Mesenchymal stem cell (in vitro differentiated cells and primary cell): ENCODE measurements at regions not wholly inside any gene's neighbourhood (a gene's known extent, or its start where the extent isn't known, plus 50 kb on each side); places are given as distances from the start of the nearest gene placed in this dataset.

Source experiments
- DNase-seq: peaks from one replicate; pipeline ENCODE4 v3.0.0-alpha.2; 2013
- H2AFZ ChIP-seq: one replicate; pipeline ENCODE4 v1.6.1; 2013; ENCODE audit warnings: low read depth, mild to moderate bottlenecking, control low read depth, inconsistent platforms, low read length, moderate library complexity
- H2AK5ac ChIP-seq: 2 replicates; pipeline ENCODE4 v1.6.1; 2013; ENCODE audit warnings: low read length, moderate library complexity, mild to moderate bottlenecking, inconsistent platforms; ENCODE audit not compliant: severe bottlenecking
- H2BK120ac ChIP-seq: one replicate; pipeline ENCODE4 v1.6.1; 2013; ENCODE audit warnings: low read depth, mild to moderate bottlenecking, inconsistent platforms, low read length, moderate library complexity
- H2BK12ac ChIP-seq, 2 experiments: one replicate each; pipeline ENCODE4 v1.6.1; 2013; ENCODE audit warnings: inconsistent platforms in 2 of 2, low read length in 2 of 2, mild to moderate bottlenecking in 2 of 2, moderate library complexity in 2 of 2, control low read depth in 1 of 2
- H2BK15ac ChIP-seq: one replicate; pipeline ENCODE4 v1.6.1; 2013; ENCODE audit warnings: mild to moderate bottlenecking, low read depth, inconsistent platforms; ENCODE audit not compliant: poor library complexity, severe bottlenecking
- H2BK5ac ChIP-seq: 2 replicates; pipeline ENCODE4 v1.6.1; 2013; ENCODE audit warnings: low read depth, mild to moderate bottlenecking, low read length, control low read depth, inconsistent platforms; ENCODE audit not compliant: poor library complexity, severe bottlenecking
- H3K14ac ChIP-seq, 2 experiments: one replicate each; pipeline ENCODE4 v1.6.1; 2013; ENCODE audit warnings: inconsistent platforms in 2 of 2, low read length in 2 of 2, control low read depth in 1 of 2, mild to moderate bottlenecking in 1 of 2, moderate library complexity in 1 of 2
- H3K18ac ChIP-seq, 2 experiments: one replicate each; pipeline ENCODE4 v1.6.1; 2013; ENCODE audit warnings: inconsistent platforms in 2 of 2, low read length in 2 of 2, control low read depth in 1 of 2, low read depth in 1 of 2, mild to moderate bottlenecking in 1 of 2
- H3K23ac ChIP-seq, 2 experiments: one replicate each; pipeline ENCODE4 v1.6.1; 2013; ENCODE audit warnings: inconsistent platforms in 2 of 2, low read length in 2 of 2, mild to moderate bottlenecking in 2 of 2, moderate library complexity in 2 of 2, control low read depth in 1 of 2
- H3K27ac ChIP-seq: 2 replicates; pipeline ENCODE4 v1.5.1; 2013; ENCODE audit warnings: mild to moderate bottlenecking, moderate library complexity, low read length, control low read depth, inconsistent platforms; ENCODE audit not compliant: poor library complexity, severe bottlenecking
- H3K27me3 ChIP-seq, 2 experiments: 2 replicates each; pipeline versions ENCODE4 v1.6.1 to v1.7.0; 2013; ENCODE audit warnings: low read length in 2 of 2, mild to moderate bottlenecking in 2 of 2, moderate library complexity in 2 of 2, control low read depth in 1 of 2, inconsistent platforms in 1 of 2; ENCODE audit not compliant: control insufficient read depth in 1 of 2, insufficient read depth in 1 of 2
- H3K36me3 ChIP-seq, 2 experiments: 2 replicates each; pipeline versions ENCODE4 v1.6.1 to v1.7.0; 2013; ENCODE audit warnings: low read length in 2 of 2, control low read depth in 1 of 2, inconsistent platforms in 1 of 2, low read depth in 1 of 2, mild to moderate bottlenecking in 1 of 2; ENCODE audit not compliant: insufficient read depth in 2 of 2, control insufficient read depth in 1 of 2
- H3K4ac ChIP-seq, 2 experiments: one replicate each; pipeline ENCODE4 v1.6.1; 2013; ENCODE audit warnings: inconsistent platforms in 2 of 2, low read length in 2 of 2, mild to moderate bottlenecking in 2 of 2, moderate library complexity in 2 of 2, control low read depth in 1 of 2, low read depth in 1 of 2
- H3K4me1 ChIP-seq: 2 replicates; pipeline ENCODE4 v1.6.1; 2013; ENCODE audit warnings: low read depth, low read length, control low read depth; ENCODE audit not compliant: control insufficient read depth, insufficient read depth
- H3K4me2 ChIP-seq: 2 replicates; pipeline ENCODE4 v1.6.1; 2013; ENCODE audit warnings: low read length, mild to moderate bottlenecking, inconsistent platforms; ENCODE audit not compliant: poor library complexity, severe bottlenecking
- H3K4me3 ChIP-seq, 2 experiments: 2 replicates each; pipeline versions ENCODE4 v1.5.1 to v1.7.0; 2013; ENCODE audit warnings: low read length in 2 of 2, mild to moderate bottlenecking in 2 of 2, control low read depth in 1 of 2, low read depth in 1 of 2; ENCODE audit not compliant: insufficient read depth in 1 of 2
- H3K79me1 ChIP-seq: replicated peaks from 2 replicates; pipeline ENCODE4 v1.6.1; 2013; ENCODE audit warnings: mild to moderate bottlenecking, control low read depth, low read length, inconsistent platforms; ENCODE audit not compliant: poor library complexity, severe bottlenecking
- H3K9ac ChIP-seq: 2 replicates; pipeline ENCODE4 v1.7.0; 2013; ENCODE audit warnings: mild to moderate bottlenecking, low read length, moderate library complexity
- H3K9me3 ChIP-seq: 2 replicates; pipeline ENCODE4 v1.7.0; 2013; ENCODE audit warnings: mild to moderate bottlenecking, low read length; ENCODE audit not compliant: control insufficient read depth
- H4K8ac ChIP-seq: one replicate; pipeline ENCODE4 v1.6.1; 2013; ENCODE audit warnings: inconsistent platforms, mild to moderate bottlenecking, low read length, moderate library complexity
- H4K91ac ChIP-seq: one replicate; pipeline ENCODE4 v1.6.1; 2013; ENCODE audit warnings: mild to moderate bottlenecking, low read length, inconsistent platforms
- WGBS: methylation state at CpG from one replicate; pipeline ENCODE4 v1.1.7; 2013; ENCODE audit warnings: mixed read lengths; 5-methylcytosine and 5-hydroxymethylcytosine counted together

- Histone ChIP-seq H3K18ac (peak overlapping the region in 1 of 2 experiments; percentile 41), H3K36me3 (peaks cover 0 to 4% of the 10 kb centered on the region in 2 experiments), H3K4me2 (no peak overlapping the region), H2AFZ (no peak overlapping the region), H3K14ac (peak overlapping the region in 1 of 2 experiments; percentile 35), H2BK15ac (no peak overlapping the region), H3K27me3 (no peaks in the 10 kb centered on the region), H3K9ac (no peak overlapping the region), H4K91ac (no peak overlapping the region), H2BK5ac (no peak overlapping the region), H2BK12ac (no peak overlapping the region), H4K8ac (no peak overlapping the region), H2BK120ac (no peak overlapping the region), H3K9me3 (no peaks in the 10 kb centered on the region), H3K27ac (no peak overlapping the region), H2AK5ac (no peak overlapping the region), H3K79me1 (peaks cover 32% of the 10 kb centered on the region), H3K4me3 (no peak overlapping the region), H3K23ac (peak overlapping the region in 1 of 2 experiments; percentile 17), H3K4me1 (peaks cover 15% of the 10 kb centered on the region), H3K4ac (no peak overlapping the region)
- DNase-seq: no peak
- WGBS: 81% methylated on average over 14 of the region's 14 CpGs
These were observed 80.4 kb downstream of the PITPNM2 start for GRCh38 chr12:123070267-123071081.

GRCh38 chr12:123069436-123070266 is 81.2 kb downstream of the PITPNM2 start:
- Histone ChIP-seq H2BK120ac (no peak overlapping the region), H3K4ac (no peak overlapping the region), H3K9me3 (no peaks in the 10 kb centered on the region), H3K79me1 (peaks cover 35% of the 10 kb centered on the region), H2AFZ (no peak overlapping the region), H3K4me1 (peaks cover 10% of the 10 kb centered on the region), H3K4me2 (no peak overlapping the region), H3K9ac (no peak overlapping the region), H2BK5ac (no peak overlapping the region), H3K27ac (no peak overlapping the region), H2BK15ac (no peak overlapping the region), H3K27me3 (no peaks in the 10 kb centered on the region), H4K8ac (no peak overlapping the region), H3K36me3 (peaks cover 3 to 4% of the 10 kb centered on the region in 2 experiments), H3K23ac (no peak overlapping the region), H4K91ac (no peak overlapping the region), H3K14ac (no peak overlapping the region), H3K4me3 (no peak overlapping the region), H2BK12ac (no peak overlapping the region), H3K18ac (no peak overlapping the region), H2AK5ac (no peak overlapping the region)
- no peak for DNase-seq
- WGBS: 93% methylated on average over 12 of the region's 12 CpGs

GRCh38 chr12:123067654-123068053 is 83.2 kb downstream of the PITPNM2 start:
- H3K27ac ChIP-seq: no peak overlapping the region
- 93% methylated on average over 5 of the region's 5 CpGs for WGBS

GRCh38 chr12:123066384-123066710 is 84.5 kb downstream of the PITPNM2 start:
- Histone ChIP-seq H3K4me2 (no peak overlapping the region), H4K8ac (peak overlapping the region; percentile 62), H3K36me3 (peaks cover 3 to 4% of the 10 kb centered on the region in 2 experiments), H3K27me3 (no peaks in the 10 kb centered on the region), H2BK5ac (no peak overlapping the region), H3K9ac (no peak overlapping the region), H3K4ac (peak overlapping the region in 1 of 2 experiments; percentile 78), H3K4me3 (no peak overlapping the region), H3K23ac (no peak overlapping the region), H2BK120ac (no peak overlapping the region), H3K4me1 (peaks cover 25% of the 10 kb centered on the region), H2BK12ac (no peak overlapping the region), H3K9me3 (no peaks in the 10 kb centered on the region), H3K27ac (no peak overlapping the region), H4K91ac (peak overlapping the region; percentile 21), H2AK5ac (no peak overlapping the region), H3K18ac (no peak overlapping the region), H3K79me1 (peaks cover 26% of the 10 kb centered on the region), H3K14ac (no peak overlapping the region), H2AFZ (no peak overlapping the region), H2BK15ac (no peak overlapping the region)
- WGBS: 100% methylated on average over 1 of the region's 1 CpG
- DNase-seq: no peak

More at GRCh38 chr12:123067654-123068053, 83.2 kb downstream of the PITPNM2 start:
- Histone ChIP-seq H2AFZ (no peak overlapping the region), H3K79me1 (peaks cover 35% of the 10 kb centered on the region), H2BK12ac (no peak overlapping the region), H3K9ac (no peak overlapping the region), H3K23ac (no peak overlapping the region), H3K4me3 (no peak overlapping the region), H2BK5ac (no peak overlapping the region), H3K9me3 (no peaks in the 10 kb centered on the region), H2BK120ac (no peak overlapping the region), H4K91ac (no peak overlapping the region), H3K4me2 (no peak overlapping the region), H3K14ac (no peak overlapping the region), H2BK15ac (no peak overlapping the region), H4K8ac (no peak overlapping the region), H3K36me3 (peaks cover 3 to 4% of the 10 kb centered on the region in 2 experiments), H3K4me1 (peaks cover 20% of the 10 kb centered on the region), H3K27me3 (no peaks in the 10 kb centered on the region), H2AK5ac (no peak overlapping the region), H3K4ac (no peak overlapping the region), H3K18ac (no peak overlapping the region)
- peak; percentile 75 for DNase-seq
